Mammary epithelial cell (primary cell): ENCODE measurements at regions not wholly inside any gene's neighbourhood (a gene's known extent, or its start where the extent isn't known, plus 50 kb on each side); places are given as distances from the start of the nearest gene placed in this dataset.

Experiments
- EZH2 ChIP-seq: IDR thresholded peaks from 2 replicates; pipeline ENCODE4 v1.6.1; 2012; ENCODE audit warnings: low read length, inconsistent platforms, borderline replicate concordance
- TF ChIP-seq, protein P1 (sequence below), 2 donors: IDR thresholded peaks in 1 of 2; conservative IDR thresholded peaks in 1 of 2; 2 replicates each; pipeline ENCODE4 v1.5.1; 2011 to 2012; ENCODE audit warnings: inconsistent platforms in 2 of 2, low read length in 2 of 2, mild to moderate bottlenecking in 2 of 2, control low read depth in 1 of 2, low read depth in 1 of 2; ENCODE audit not compliant: insufficient read depth in 1 of 2; ENCODE audit errors: extremely low read depth in 1 of 2

DNA sequence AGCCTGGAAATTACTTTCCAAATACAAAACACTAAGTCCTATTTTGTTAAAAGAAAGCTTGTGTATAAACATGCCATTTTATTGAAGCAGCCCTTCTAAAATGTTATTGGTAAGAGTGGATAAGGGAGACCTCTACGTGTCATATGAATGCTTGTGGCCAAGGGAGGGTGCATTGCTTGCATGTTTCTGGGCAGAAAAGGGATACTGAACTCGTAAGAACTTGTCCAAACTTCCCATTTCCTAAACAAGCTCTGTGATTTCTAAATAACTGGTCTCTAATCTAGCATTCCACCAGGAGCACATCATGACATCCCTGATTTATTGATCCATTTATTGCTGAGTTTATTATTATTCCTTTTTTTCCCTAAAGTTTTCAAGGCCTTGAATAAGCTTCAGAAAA lies 474.1 kb downstream of the CD109 start:
- TF ChIP-seq, protein P1, sequence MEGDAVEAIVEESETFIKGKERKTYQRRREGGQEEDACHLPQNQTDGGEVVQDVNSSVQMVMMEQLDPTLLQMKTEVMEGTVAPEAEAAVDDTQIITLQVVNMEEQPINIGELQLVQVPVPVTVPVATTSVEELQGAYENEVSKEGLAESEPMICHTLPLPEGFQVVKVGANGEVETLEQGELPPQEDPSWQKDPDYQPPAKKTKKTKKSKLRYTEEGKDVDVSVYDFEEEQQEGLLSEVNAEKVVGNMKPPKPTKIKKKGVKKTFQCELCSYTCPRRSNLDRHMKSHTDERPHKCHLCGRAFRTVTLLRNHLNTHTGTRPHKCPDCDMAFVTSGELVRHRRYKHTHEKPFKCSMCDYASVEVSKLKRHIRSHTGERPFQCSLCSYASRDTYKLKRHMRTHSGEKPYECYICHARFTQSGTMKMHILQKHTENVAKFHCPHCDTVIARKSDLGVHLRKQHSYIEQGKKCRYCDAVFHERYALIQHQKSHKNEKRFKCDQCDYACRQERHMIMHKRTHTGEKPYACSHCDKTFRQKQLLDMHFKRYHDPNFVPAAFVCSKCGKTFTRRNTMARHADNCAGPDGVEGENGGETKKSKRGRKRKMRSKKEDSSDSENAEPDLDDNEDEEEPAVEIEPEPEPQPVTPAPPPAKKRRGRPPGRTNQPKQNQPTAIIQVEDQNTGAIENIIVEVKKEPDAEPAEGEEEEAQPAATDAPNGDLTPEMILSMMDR (conservative IDR thresholded peaks at IDR 0.05 in 1 of 2, IDR thresholded peaks at IDR 0.05 in 1 of 2; ENCODE audit: extremely low read depth in 1 of 2, insufficient read depth in 1 of 2, low read depth in 1 of 2, low read length in 2 of 2) = no peak
- TF ChIP-seq EZH2 = no peak
